HG02884 (cell line): ENCODE measurements at regions not wholly inside any gene's neighbourhood (a gene's known extent, or its start where the extent isn't known, plus 50 kb on each side); places are given as distances from the start of the nearest gene placed in this dataset.
"Not testable (repeated sequence)": the region's sequence is repeated elsewhere in the genome, so short reads cannot be mapped to it uniquely, and the experiment has no call there.

ENCODE experiments used
- ATAC-seq: cut with Tn5 transposase; IDR thresholded peaks from one replicate; pipeline ENCODE4 v1.9.1; 2021; ENCODE audit warnings: mild to moderate bottlenecking, moderate library complexity; ENCODE audit not compliant: unreplicated experiment

DNA sequence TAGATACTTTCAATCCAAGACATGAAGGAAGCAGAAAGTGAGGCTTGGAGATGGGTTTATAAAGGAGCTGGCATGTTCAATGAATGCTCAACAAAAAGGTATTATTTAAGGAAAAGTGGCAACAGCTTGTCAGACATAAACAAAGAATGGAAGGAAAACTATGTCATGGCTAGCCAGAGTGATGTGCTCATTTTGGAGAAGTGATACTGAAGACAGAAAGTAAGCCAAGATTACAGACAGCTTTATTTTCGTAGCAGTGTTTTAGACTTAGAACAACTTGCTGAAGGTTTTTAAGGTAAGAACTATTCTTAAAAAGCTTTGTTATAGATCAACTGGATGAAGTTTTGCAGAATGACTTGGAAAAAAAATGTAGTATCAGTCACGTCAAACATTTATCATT lies 160.5 kb upstream of the FERD3L start:
- ATAC-seq, result peak; percentile 59

DNA sequence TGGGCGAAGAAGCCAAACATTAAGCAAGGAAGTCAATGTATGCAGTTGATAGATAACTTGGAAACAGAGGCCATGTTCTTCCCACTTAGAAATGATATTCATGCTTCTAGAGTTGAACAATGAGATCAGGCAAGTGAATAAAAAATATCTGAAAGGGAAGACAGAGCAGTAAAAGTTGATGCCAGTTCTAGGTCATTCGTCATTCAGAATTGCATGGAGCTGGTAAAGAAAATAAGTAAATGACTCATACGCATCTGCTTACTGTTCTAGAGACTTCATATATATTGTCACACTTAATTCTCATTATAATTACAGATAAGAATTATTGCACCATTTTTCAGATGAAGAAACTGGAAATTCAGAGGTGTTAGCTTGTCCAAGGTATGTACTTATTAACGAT lies 158.9 kb upstream of the FERD3L start:
- ATAC-seq, result no peak

DNA sequence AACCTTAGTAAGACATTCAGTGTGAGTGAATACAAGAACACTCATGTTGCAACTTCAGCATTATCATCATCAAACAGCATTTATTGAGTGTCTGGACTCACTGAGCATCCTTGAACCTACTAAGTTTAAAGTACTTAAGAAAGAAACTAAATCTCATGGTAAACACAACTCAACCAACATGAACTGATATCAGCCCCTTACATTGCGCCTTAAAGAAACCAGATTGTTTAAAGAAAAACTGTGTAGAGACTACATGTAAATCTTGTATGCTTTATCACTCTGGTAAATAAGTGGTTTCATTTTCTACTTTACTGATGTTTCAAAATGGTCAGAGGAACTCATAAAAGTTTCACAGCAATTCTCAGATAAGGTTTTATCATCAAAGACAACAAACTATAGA lies 157.5 kb upstream of the FERD3L start:
- no peak for ATAC-seq

DNA sequence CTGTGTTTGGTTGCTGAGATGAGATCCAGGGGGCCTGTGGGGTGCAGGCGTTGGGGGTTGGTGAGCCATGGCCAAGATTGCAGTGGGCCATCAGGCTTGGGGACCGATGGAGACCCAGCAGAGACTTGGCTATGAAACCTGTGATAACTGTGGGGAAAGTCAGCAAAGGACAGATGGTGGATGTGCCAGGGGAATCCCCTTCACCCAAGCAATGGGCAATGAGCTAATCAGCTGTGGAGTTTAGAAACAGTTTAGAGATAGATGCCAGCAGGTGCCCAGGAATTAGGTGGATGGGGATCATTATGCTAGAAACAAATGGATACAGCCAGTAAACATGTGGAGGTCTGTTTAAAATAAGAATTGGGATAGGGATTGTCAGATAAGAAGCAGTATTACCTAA lies 151.4 kb upstream of the FERD3L start:
- no peak for ATAC-seq

DNA sequence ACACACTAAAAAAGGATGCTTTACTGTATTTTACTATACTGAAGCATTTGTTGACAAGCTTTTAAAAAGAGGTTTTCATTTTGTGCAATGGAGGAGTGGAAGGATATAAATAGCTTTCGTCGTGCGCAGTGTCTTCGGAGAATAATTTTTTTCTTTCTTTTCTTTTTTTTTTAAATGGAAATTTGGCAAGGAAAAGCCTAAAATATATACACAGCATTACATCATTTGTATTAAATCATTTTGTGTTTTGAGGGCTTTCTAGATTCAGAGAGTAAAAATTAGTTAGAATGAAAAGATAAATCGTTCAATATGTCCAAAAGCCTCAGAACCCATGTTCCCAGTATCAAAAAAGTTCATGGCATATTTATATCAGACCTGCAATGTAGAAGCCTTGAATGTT lies 150.2 kb upstream of the FERD3L start:
- ATAC-seq, result no peak

DNA sequence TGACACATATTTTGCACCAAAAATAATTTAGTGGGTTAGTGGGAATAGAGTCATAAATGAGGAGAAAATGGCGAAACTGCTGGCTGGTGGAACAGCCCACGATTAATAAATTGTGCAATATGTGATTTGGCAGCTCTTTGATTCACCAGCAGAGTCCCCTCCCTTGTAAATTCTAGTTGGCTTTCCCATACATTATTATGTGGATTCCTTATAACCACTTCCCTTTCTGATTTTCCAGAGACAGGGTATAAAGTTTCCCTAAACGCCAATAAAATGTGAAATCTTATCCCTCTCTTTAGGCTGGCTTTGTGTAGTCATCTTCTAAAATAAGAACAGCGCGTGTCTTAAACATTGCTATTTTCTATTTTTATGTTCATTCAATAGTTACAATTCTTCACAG lies 149.4 kb upstream of the FERD3L start:
- ATAC-seq, result no peak

DNA sequence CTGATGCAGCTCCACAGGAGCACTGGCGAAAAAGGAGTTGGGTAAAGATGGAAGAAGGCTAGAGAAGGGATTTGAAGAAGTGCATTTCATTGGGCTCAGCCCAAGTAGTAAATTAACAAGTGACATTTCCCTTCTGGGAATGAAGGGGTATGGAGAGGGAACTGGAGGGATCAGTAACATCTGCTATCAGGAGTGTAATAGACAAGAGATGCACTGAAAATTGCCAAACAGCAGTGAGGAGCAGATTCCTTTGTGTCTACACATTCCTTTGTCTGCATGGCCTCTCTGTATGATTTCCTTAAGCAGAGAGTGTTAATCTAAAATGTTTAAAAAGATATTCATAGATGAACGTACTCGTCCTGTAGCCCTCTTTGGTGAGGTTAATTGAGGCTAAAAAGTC lies 148.2 kb upstream of the FERD3L start:
- no peak for ATAC-seq

DNA sequence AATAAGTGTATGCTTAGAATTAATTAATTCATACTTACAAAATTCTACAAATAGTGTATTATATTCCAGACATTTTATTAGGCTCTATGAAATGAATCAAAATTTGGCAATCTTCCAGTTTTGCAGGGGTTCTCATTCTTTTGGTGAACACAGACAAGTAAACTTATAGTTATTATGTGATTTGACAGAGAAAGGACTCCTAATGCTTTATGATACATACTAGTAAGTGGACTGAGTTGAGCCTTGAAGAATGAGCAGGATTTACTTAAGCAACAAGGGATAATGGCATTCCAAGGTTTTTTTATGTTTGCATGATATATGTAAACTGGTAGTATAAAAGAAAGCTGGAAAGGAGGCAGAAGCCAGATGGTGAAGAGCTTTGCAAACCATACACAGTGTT lies 145.7 kb upstream of the FERD3L start:
- no peak for ATAC-seq

DNA sequence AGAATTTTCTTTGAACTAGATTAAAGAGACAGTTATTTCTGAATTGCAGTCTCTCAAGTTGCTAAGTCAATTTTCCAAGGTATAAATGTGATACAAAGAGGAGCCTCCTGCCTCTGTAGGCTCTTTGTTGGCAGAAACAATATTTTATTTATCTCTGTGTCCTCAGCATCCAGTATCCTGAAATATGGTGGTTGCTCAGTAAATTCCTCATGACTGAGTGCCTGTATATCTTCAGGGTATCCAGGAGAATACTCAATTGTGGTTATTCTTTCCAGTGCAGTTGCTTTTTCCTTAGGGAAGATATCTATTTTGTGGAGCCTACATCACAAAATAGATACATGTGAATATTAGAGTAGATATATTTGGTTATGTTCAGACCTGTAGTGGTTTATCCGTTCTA lies 144.8 kb upstream of the FERD3L start:
- ATAC-seq, result no peak

DNA sequence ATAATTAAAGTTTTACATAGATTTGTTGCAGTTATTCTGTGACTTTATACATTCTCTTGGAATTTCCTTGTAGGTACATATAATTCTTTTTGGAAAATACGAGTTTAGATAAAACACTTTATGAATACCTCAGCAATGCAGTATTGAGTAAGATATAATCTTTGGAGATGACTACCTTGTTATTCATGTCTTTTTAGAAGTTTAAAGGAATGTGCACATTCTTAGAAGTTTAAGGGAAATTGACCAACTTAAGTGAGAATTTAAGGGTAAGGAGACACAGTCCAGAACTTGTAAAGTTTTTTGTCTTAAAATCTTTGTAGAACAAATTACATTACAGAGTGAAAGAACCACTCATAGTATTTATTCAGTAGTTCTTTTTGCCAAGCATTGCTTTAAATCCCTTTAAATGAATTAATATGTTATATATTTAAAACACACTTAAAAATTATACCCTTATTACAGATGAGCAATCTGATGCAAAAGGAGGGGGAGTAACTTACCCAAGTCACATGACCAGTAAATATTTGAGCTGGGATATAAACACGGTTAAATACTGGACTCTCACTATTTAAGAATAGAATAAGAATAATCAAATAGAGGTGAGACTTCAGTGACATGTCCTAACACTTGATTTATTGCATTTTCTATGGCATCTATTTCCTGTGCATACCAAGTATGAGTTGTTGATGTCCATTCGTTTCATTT lies 139.5 kb upstream of the FERD3L start:
- ATAC-seq, result no peak

DNA sequence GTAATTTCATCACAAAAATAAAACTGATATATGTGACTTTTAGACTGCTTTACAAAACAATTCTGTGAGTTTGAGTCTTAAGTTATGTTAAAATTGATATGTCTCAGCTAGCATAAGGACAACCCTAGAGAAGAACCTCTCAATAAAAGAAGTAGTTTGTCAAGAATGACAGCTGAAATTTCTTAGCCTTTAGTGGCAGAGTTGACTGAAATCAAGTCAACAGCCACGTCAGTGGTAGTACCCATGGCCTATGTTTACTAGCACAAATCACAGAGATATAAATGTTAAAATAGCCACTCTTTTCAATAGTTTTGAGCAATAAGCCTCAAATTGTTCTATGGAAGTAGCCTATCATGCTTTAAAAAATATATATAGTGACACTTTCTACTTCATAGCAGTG lies 138.9 kb upstream of the FERD3L start:
- ATAC-seq, result no peak

DNA sequence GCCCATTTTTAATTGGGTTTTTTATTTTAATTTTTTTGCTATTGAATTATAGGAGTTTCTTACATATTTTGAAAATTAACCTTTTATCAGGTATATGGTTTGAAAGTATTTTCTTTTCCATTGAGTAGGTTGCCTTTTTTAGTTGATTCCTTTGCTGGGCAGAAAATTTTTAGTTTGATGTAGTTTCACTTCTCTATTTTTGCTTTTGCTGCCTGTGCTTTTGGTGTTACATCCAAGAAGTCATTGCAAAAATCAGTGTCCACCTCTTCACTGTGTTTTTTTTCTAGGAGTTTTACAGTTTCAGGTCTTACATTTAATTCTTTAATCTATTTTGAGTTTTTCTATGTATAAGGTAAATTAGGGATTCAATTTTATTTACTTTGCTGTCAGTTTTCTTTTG lies 129.8 kb upstream of the FERD3L start:
- no peak for ATAC-seq

DNA sequence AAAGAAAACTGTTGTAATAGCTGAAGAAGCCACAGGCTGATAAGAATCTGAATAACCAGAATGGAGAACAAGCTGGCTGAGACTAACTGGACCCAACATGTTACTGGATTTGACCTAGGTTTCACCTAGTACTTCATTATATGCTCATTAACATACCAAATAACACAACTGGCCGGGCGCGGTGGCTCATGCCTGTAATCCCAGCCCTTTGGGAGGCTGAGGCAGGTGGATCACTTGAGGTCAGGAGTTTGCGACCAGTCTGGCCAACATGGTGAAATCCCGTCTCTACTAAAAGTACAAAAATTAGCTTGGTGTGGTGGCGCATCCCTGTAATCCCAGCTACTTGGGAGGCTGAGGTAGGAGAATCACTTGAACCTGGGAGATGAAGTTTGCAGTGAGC lies 127.1 kb upstream of the FERD3L start:
- ATAC-seq, result not testable (repeated sequence)

DNA sequence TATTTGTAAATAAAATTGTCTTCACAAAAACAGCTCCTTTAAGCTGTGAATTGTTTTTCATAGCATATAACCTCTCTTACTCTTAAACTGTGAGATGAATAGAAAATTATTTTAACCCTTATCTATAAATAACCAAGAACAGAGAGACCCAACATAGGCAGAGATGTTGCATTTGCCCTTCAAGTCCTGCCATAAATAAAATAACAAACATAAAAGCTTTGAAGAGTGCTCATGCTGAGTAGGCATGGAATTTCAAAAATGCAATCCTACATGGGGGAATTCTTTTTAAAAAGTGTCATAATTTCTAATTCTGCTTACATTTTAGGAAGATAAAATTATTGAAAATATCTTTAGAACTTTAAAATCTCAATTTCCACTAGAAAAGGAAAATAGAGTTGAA lies 124.1 kb upstream of the FERD3L start:
- ATAC-seq, result no peak

DNA sequence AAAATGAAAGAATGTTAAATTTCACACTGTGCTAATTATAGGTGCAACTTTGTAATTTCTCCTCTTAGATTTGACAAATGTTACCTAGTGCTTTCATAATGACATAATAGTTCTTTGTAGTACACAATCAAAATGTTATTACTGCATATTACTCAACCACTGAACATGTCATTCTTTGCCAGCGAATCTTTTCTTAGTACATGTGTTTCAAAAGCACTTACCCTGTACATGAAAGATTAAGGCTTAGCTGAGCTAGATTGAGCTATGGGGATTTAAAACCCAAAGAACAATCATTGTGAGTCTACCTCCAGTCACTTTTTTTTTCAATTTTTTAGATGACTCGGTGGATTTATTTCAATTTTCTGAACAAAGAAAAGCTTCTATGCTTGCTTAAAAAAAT lies 123.5 kb upstream of the FERD3L start:
- ATAC-seq, result no peak

DNA sequence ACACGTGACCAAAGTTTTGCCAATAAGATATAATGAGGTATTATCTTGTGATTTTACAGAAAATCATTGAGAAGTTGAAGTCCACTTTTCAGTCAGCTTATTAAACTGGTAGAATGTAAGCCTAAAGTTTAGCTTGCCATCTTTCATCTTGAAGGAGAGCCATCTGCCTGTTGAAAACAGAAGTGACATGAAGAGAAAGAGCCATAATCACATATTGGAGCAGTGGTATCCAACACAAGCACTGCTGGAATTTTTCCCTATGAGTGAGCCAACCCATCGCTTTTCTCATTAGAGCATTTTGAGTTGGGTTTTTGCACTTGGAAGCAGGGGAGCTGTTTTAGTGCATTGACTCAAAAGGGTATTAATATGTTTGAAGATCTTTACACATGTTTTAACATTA lies 117.6 kb upstream of the FERD3L start:
- ATAC-seq, result no peak

DNA sequence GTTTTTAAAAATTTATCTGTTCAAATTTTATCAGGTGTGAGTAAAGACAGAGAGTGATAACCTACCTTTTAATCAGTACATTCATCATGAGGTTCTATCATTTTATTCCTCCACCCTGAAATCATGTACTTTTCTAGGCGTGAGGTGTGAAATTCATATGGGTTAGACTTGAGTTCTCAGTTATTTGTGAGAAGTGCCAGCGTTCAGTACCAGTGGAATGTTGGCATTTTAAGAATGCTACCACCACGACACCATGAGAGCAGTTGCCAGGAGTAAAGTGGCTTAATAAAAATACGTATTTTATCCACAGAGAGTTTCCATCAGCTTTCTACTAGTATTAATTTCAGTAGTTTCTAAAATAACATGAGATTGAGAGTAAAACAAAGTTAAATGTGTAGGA lies 104.1 kb upstream of the FERD3L start:
- no peak for ATAC-seq

DNA sequence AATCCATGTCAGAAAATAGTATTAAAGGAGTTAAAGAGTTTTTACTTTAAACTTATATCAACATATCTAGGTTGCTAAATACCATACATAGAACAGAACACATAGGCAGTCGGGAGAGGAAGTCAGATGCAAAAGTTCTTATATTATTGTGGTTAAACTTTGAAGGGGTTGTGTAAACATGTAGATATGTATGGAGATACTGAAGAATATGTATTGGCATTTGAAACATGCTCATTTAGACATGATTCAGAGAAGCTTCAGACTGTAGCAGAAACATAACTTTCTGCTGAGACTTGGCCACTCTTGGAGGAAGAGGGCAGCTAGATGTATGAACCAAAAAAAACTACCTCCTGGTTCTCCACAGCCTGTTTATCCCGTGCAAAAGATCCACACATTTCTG lies 103.5 kb upstream of the FERD3L start:
- ATAC-seq, result no peak

DNA sequence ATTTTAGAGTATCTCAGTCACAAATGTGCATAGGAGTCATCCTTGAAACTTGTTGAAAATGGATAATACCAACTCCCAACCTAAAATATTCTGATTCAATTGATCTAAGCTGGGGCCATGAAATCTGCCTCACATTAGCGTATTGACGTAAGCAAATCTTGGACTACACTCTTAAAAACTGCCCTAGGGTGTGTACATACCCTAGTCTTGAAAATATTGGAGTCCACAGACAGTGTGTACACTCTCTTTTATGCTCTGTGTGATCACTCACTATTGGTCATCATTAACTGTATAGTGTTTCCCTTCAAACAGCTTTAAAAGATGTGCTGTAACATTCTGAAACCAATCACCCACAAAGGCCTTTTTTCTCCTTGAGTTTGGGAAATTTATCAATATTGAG lies 102.9 kb upstream of the FERD3L start:
- no peak for ATAC-seq

DNA sequence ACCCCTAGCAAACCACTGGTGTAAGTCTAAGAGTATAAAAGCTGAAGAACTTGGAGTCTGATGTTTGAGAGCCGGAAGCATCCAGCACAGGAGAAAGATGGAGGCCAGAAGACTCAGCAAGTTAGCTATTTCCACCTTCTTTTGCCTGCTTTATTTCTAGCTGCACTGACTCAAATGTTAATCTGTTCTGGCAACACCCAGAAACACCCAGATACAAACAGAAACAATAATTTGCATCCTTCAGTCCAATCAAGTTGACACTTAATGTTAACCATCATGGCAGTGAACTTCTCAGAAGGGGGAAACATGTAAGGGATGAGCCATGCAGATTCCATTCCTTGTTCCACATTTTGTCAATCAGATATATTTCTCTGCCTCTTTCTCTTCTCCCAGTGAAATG lies 101.8 kb upstream of the FERD3L start:
- ATAC-seq, result no peak

DNA sequence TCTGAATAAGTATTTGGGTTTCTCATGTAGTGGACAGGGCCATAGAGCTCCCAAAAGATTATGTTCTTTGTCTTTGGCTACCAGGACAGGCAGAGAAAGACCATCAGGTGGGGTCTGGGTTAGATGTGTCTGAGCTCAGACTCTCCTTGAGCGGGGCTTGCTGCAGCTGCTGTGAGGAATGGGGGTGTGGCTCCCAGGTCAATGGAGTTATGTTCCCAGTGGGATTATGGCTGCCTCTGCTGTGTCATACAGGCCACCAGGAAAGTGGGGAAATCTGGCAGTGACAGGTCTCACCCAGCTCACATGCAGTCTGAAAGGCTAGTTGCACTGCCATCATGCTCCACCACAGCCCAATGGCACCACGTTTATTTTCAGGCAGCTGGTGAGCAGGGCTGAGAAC lies 97.0 kb upstream of the FERD3L start:
- no peak for ATAC-seq

DNA sequence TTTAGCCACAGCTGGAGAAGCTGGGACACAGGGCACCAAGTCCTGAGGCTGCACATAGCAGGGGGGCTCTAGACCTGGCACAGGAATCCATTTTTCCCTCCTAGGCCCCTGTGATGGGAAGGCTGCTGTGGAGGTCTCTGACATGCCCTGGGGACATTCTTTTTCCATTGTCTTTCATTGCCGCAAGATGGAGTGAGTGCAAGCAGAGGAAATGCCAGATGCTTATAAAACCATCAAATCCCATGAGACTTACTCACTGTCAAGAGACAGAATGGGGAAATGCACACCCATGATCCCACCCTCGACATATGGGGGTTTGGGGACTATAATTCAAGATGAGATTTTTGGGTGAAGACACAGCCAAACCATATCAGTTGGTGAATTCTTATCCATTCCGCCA lies 94.7 kb upstream of the FERD3L start:
- ATAC-seq, result no peak

DNA sequence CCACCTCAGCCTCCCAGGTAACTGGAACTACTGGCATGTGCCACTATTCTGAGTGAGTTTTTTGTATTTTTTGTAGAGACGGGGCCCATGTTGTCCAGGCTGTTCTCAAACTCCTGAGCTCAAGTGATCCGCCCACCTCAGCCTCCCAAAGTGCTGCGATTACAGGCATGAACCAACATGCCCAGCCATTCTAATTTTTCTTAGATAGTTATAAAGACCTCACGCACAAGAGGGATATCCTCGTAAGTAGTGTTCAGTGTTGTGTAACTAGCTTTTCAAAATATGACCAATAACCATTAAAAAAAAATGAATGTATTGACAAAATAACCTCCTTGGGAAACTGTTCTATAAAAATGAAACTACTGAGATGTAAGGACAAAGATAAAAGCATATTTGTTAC lies 90.5 kb upstream of the FERD3L start:
- no peak for ATAC-seq

DNA sequence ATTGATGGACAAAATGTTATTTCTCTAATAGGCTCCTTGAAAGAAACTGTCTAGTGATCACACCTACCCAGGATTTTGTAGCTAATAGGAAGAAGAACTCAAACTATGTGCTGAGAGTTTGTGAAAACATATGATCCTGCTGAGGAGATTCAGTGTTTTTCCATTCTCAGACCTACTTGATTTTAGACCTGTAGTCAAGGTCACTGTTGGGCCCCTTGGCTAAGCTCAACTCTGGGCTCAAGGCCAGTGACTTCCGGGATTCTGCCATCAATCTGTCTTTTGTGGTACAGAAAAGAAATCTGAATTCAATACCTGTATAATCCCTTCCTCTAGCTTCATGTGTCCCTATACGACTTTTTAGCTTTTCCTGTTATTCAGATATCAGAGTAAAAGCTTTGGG lies 79.7 kb upstream of the FERD3L start:
- no peak for ATAC-seq
